ENCODE measurements at regions not wholly inside any gene's neighbourhood (a gene's known extent, or its start where the extent isn't known, plus 50 kb on each side); places are given as distances from the start of the nearest gene placed in this dataset.

- TF ChIP-seq YY1 (IDR thresholded peaks at IDR 0.05; ENCODE audit: insufficient read depth, insufficient read length) (no peak), ZNF274 (IDR thresholded peaks at IDR 0.05; ENCODE audit: low read depth, low read length) (no peak), SUZ12 (IDR thresholded peaks at IDR 0.05; ENCODE audit: extremely low read depth, insufficient read depth, insufficient read length) (no peak)
Observed at GRCh38 chr5:84436866-84437265, 52.2 kb upstream of the EDIL3 start.
